PC-9 (cell line): ENCODE measurements at regions not wholly inside any gene's neighbourhood (a gene's known extent, or its start where the extent isn't known, plus 50 kb on each side); places are given as distances from the start of the nearest gene placed in this dataset.

Source experiments
- BruUV-seq: library from RNA; stranded (reverse); fragments of 400-500 nt; replicated peaks from 2 replicates; lab custom pipeline; 2021; lab: Mats Ljungman, UMichigan
- CTCF ChIA-PET: fragments of 300-600 bp; sonication (Branson Sonifier 250); formaldehyde crosslinking; loops from one replicate; lab custom pipeline; 2022; ENCODE audit warnings: antibody characterized with exemption; lab: Charles Lee
- POLR2A ChIA-PET: fragments of 300-600 bp; sonication (Branson Sonifier 250); formaldehyde crosslinking; loops from one replicate; lab custom pipeline; 2022; ENCODE audit warnings: antibody characterized with exemption; ENCODE audit not compliant: unreplicated experiment; lab: Charles Lee
- DNase-seq, 2 experiments: peaks; one replicate each; pipeline versions ENCODE4 v3.0.0 to v3.0.0-alpha.2; 2015 to 2022; ENCODE audit warnings: mixed read lengths in 1 of 2
- H2AFZ ChIP-seq: fragments of 200-600 bp; sonication (generic); 2 replicates; pipeline ENCODE4 v1.8.1; 2017; ENCODE audit warnings: antibody characterized with exemption
- H3F3A ChIP-seq: fragments of 200-600 bp; sonication (generic); 2 replicates; pipeline ENCODE4 v1.8.1; 2017; ENCODE audit warnings: antibody characterized with exemption, mild to moderate bottlenecking, low read depth; ENCODE audit not compliant: insufficient read depth
- H3K27ac ChIP-seq: fragments of 200-600 bp; sonication (generic); 2 replicates; pipeline ENCODE4 v1.6.1; 2016; ENCODE audit warnings: mixed run types
- H3K27me3 ChIP-seq: fragments of 200-600 bp; sonication (generic); 2 replicates; pipeline ENCODE4 v1.6.1; 2016; ENCODE audit warnings: low read depth, mixed run types; ENCODE audit not compliant: insufficient read depth
- H3K36me3 ChIP-seq: fragments of 200-600 bp; sonication (generic); 2 replicates; pipeline ENCODE4 v1.6.1; 2016; ENCODE audit warnings: low read depth, mixed run types
- H3K4me1 ChIP-seq: fragments of 200-600 bp; sonication (generic); replicated peaks from 2 replicates; pipeline ENCODE4 v1.6.1; 2016; ENCODE audit warnings: mixed run types; ENCODE audit not compliant: insufficient read depth
- H3K4me2 ChIP-seq: fragments of 200-600 bp; sonication (generic); 2 replicates; pipeline ENCODE4 v1.6.1; 2017; ENCODE audit warnings: mixed run types
- H3K4me3 ChIP-seq: fragments of 200-600 bp; sonication (generic); 2 replicates; pipeline ENCODE4 v1.6.1; 2016; ENCODE audit warnings: mixed run types
- H3K79me2 ChIP-seq: fragments of 200-600 bp; sonication (generic); 2 replicates; pipeline ENCODE4 v1.6.1; 2017; ENCODE audit warnings: low read depth, mixed run types
- H3K9me2 ChIP-seq: fragments of 200-600 bp; sonication (generic); 2 replicates; pipeline ENCODE4 v1.8.1; 2017; ENCODE audit warnings: mild to moderate bottlenecking; ENCODE audit not compliant: insufficient read depth
- H3K9me3 ChIP-seq: fragments of 200-600 bp; sonication (generic); 2 replicates; pipeline ENCODE4 v1.8.1; 2016; ENCODE audit warnings: low read depth; ENCODE audit not compliant: insufficient read depth
- H4K20me1 ChIP-seq: fragments of 200-600 bp; sonication (generic); 2 replicates; pipeline ENCODE4 v1.8.1; 2017; ENCODE audit not compliant: insufficient read depth
- CTCF ChIP-seq: fragments of 200-600 bp; sonication (generic); conservative IDR thresholded peaks from 2 replicates; pipeline ENCODE4 v1.6.1; 2017; ENCODE audit warnings: mixed run types, antibody characterized with exemption, mild to moderate bottlenecking, moderate library complexity
- EZH2 ChIP-seq: fragments of 200-600 bp; sonication (generic); IDR thresholded peaks from 2 replicates; pipeline ENCODE4 v1.8.0; 2017; ENCODE audit warnings: antibody characterized with exemption, low read depth
- intact Hi-C: fragments of 100-400 bp; cut with micrococcal nuclease; formaldehyde crosslinking; loops from one replicate; pipeline ENCODE4 v1.10.0; 2022; ENCODE audit not compliant: unreplicated experiment

- intact Hi-C loops, result no loop called here
- Histone ChIP-seq H3K9me3 (no peaks in the 10 kb centered on the region), H3K27ac (no peak overlapping the region), H3K79me2 (no peaks in the 10 kb centered on the region), H3K4me1 (no peaks in the 10 kb centered on the region), H3K27me3 (no peaks in the 10 kb centered on the region), H3K4me2 (no peak overlapping the region), H3K9me2 (no peaks in the 10 kb centered on the region), H3K36me3 (no peaks in the 10 kb centered on the region), H3K4me3 (no peak overlapping the region), H4K20me1 (no peaks in the 10 kb centered on the region), H2AFZ (no peak overlapping the region), H3F3A (no peaks in the 10 kb centered on the region)
- TF ChIP-seq CTCF (no peak), EZH2 (no peak)
- ChIA-PET POLR2A (no interaction called here), CTCF (no interaction called here)
- no TSS peak for BruUV-seq
- DNase-seq, result no peak
Observed at GRCh38 chr15:38920966-38921365, 356.4 kb upstream of the RASGRP1 start.

- Histone ChIP-seq H3K27me3 (no peaks in the 10 kb centered on the region), H3K4me3 (no peak overlapping the region), H3K27ac (no peak overlapping the region), H4K20me1 (no peaks in the 10 kb centered on the region), H3K9me3 (no peaks in the 10 kb centered on the region), H3K4me2 (no peak overlapping the region), H3F3A (no peaks in the 10 kb centered on the region), H3K9me2 (no peaks in the 10 kb centered on the region), H3K4me1 (no peaks in the 10 kb centered on the region), H3K36me3 (no peaks in the 10 kb centered on the region), H3K79me2 (no peaks in the 10 kb centered on the region), H2AFZ (no peak overlapping the region)
- intact Hi-C loops, result no loop called here
- CTCF ChIA-PET, result no interaction called here
- TF ChIP-seq EZH2 (no peak), CTCF (no peak)
- no TSS peak for BruUV-seq
- no peak for DNase-seq
- POLR2A ChIA-PET, result no interaction called here
Observed at GRCh38 chr15:38921471-38921870, 356.9 kb upstream of the RASGRP1 start.

GRCh38 chr15:38928431-38928830, 363.8 kb upstream of the RASGRP1 start:
- Histone ChIP-seq H3K79me2 (no peaks in the 10 kb centered on the region), H3K9me3 (no peaks in the 10 kb centered on the region), H3F3A (no peaks in the 10 kb centered on the region), H3K27ac (no peak overlapping the region), H3K27me3 (no peaks in the 10 kb centered on the region), H3K36me3 (no peaks in the 10 kb centered on the region), H4K20me1 (no peaks in the 10 kb centered on the region), H3K4me2 (no peak overlapping the region), H3K4me3 (no peak overlapping the region), H2AFZ (no peak overlapping the region), H3K9me2 (no peaks in the 10 kb centered on the region), H3K4me1 (no peaks in the 10 kb centered on the region)
- ChIA-PET POLR2A (no interaction called here), CTCF (no interaction called here)
- TF ChIP-seq EZH2 (no peak), CTCF (no peak)
- DNase-seq, result no peak
- intact Hi-C loops, result no loop called here
- BruUV-seq, result no TSS peak
